ENCODE measurements at regions not wholly inside any gene's neighbourhood (a gene's known extent, or its start where the extent isn't known, plus 50 kb on each side); places are given as distances from the start of the nearest gene placed in this dataset.

DNA sequence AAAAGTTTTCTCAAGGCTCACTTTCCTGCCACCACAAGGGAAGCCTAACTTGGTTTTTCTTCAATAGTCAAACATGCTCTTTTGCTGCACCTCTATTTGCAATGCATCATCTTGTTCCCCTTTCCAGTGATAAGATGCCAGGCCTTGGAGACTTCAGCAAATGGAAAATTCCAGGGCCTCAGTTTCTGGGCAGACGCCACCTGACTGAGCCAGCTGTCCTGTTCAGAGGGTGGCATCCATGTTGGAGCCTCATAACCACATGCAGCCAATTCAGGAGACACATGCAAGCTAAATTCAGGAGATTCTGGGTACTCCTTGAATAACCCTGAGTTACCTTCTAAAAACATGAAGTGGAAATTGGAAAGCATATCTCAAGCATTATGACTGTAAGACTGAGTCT lies 51.8 kb upstream of the ADRA1D start:
- no peak overlapping the region for H3K4me2 ChIP-seq (ENCODE audit: low read length)
- no peaks in the 10 kb centered on the region for H3K9me2 ChIP-seq (ENCODE audit: insufficient read depth)
- DNase-seq (ENCODE audit: low read depth, low spot score) (no peak), ATAC-seq (no peak)
- no TSS peak for BruUV-seq (replicated peaks)
- H3K4me3 ChIP-seq (replicated peaks in 1 of 2; ENCODE audit: low read depth in 1 of 2, low read length in 2 of 2): no peak overlapping the region
- ChIA-PET RAD21 (ENCODE audit: low non-redundant PET in 1 of 2, low total read pairs in 2 of 2, uncharacterized antibody in 2 of 2, unreplicated experiment in 2 of 2) (no interaction called here), POLR2A (no interaction called here), CTCF (no interaction called here)
- H2AFZ ChIP-seq (ENCODE audit: low read depth, low read length, poor library complexity, severe bottlenecking): no peak overlapping the region
- no peak overlapping the region for H3K9ac ChIP-seq (ENCODE audit: low read length)
- H4K20me1 ChIP-seq (ENCODE audit: insufficient read depth): no peaks in the 10 kb centered on the region
- H3K36me3 ChIP-seq (ENCODE audit: control insufficient read depth in 1 of 2, insufficient read depth in 2 of 2, low read length in 2 of 2): no peaks in the 10 kb centered on the region
- no peaks in the 10 kb centered on the region for H3K79me2 ChIP-seq (ENCODE audit: insufficient read depth, low read length)
- H3K9me3 ChIP-seq (ENCODE audit: control insufficient read depth in 1 of 2, insufficient read depth in 1 of 2, low read depth in 1 of 2, low read length in 2 of 2): no peaks in the 10 kb centered on the region
- no peak overlapping the region for H3K27ac ChIP-seq (ENCODE audit: low read depth, low read length)
- intact Hi-C loops (cut with micrococcal nuclease): no loop called here
- H3K27me3 ChIP-seq (ENCODE audit: insufficient read depth, low read length): no peaks in the 10 kb centered on the region
- TF ChIP-seq SIN3A (IDR thresholded peaks at IDR 0.05; ENCODE audit: low read depth) (no peak), POLR2A (IDR thresholded peaks at IDR 0.05; ENCODE audit: borderline replicate concordance, extremely low read depth, insufficient read depth, insufficient read length) (no peak), JUND (IDR thresholded peaks at IDR 0.05) (no peak), ELF1 (IDR thresholded peaks at IDR 0.05; ENCODE audit: borderline replicate concordance, low read depth) (no peak), EGR1 (IDR thresholded peaks at IDR 0.05; ENCODE audit: low read depth) (no peak), CBX3 (IDR thresholded peaks at IDR 0.05; ENCODE audit: low read depth) (no peak), CEBPB (IDR thresholded peaks at IDR 0.05; ENCODE audit: low read depth) (no peak), SRF (IDR thresholded peaks at IDR 0.05; ENCODE audit: low read depth) (no peak), FOSL1 (IDR thresholded peaks at IDR 0.05; ENCODE audit: low read depth) (no peak), TCF7L2 (IDR thresholded peaks at IDR 0.05; ENCODE audit: borderline replicate concordance, extremely low read depth, insufficient read depth, insufficient read length) (no peak), ZNF274 (IDR thresholded peaks at IDR 0.05; ENCODE audit: low read depth, low read length) (no peak), SP1 (IDR thresholded peaks at IDR 0.05; ENCODE audit: low read depth) (no peak), POLR2AphosphoS5 (IDR thresholded peaks at IDR 0.05; ENCODE audit: low read depth, low read length) (no peak)
- TF ChIP-seq, protein P1, sequence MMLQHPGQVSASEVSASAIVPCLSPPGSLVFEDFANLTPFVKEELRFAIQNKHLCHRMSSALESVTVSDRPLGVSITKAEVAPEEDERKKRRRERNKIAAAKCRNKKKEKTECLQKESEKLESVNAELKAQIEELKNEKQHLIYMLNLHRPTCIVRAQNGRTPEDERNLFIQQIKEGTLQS (IDR thresholded peaks at IDR 0.05): no peak
- TF ChIP-seq, protein P2, sequence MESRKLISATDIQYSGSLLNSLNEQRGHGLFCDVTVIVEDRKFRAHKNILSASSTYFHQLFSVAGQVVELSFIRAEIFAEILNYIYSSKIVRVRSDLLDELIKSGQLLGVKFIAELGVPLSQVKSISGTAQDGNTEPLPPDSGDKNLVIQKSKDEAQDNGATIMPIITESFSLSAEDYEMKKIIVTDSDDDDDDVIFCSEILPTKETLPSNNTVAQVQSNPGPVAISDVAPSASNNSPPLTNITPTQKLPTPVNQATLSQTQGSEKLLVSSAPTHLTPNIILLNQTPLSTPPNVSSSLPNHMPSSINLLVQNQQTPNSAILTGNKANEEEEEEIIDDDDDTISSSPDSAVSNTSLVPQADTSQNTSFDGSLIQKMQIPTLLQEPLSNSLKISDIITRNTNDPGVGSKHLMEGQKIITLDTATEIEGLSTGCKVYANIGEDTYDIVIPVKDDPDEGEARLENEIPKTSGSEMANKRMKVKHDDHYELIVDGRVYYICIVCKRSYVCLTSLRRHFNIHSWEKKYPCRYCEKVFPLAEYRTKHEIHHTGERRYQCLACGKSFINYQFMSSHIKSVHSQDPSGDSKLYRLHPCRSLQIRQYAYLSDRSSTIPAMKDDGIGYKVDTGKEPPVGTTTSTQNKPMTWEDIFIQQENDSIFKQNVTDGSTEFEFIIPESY (IDR thresholded peaks at IDR 0.05; ENCODE audit: extremely low read depth, insufficient replicate concordance, low read length): no peak
- TF ChIP-seq, protein P3, sequence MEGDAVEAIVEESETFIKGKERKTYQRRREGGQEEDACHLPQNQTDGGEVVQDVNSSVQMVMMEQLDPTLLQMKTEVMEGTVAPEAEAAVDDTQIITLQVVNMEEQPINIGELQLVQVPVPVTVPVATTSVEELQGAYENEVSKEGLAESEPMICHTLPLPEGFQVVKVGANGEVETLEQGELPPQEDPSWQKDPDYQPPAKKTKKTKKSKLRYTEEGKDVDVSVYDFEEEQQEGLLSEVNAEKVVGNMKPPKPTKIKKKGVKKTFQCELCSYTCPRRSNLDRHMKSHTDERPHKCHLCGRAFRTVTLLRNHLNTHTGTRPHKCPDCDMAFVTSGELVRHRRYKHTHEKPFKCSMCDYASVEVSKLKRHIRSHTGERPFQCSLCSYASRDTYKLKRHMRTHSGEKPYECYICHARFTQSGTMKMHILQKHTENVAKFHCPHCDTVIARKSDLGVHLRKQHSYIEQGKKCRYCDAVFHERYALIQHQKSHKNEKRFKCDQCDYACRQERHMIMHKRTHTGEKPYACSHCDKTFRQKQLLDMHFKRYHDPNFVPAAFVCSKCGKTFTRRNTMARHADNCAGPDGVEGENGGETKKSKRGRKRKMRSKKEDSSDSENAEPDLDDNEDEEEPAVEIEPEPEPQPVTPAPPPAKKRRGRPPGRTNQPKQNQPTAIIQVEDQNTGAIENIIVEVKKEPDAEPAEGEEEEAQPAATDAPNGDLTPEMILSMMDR (IDR thresholded peaks at IDR 0.05 in 2 of 3, conservative IDR thresholded peaks at IDR 0.05 in 1 of 3; ENCODE audit: borderline replicate concordance in 1 of 3, insufficient read depth in 1 of 3, low read depth in 2 of 3, low read length in 2 of 3): no peak
- TF ChIP-seq, protein P4, sequence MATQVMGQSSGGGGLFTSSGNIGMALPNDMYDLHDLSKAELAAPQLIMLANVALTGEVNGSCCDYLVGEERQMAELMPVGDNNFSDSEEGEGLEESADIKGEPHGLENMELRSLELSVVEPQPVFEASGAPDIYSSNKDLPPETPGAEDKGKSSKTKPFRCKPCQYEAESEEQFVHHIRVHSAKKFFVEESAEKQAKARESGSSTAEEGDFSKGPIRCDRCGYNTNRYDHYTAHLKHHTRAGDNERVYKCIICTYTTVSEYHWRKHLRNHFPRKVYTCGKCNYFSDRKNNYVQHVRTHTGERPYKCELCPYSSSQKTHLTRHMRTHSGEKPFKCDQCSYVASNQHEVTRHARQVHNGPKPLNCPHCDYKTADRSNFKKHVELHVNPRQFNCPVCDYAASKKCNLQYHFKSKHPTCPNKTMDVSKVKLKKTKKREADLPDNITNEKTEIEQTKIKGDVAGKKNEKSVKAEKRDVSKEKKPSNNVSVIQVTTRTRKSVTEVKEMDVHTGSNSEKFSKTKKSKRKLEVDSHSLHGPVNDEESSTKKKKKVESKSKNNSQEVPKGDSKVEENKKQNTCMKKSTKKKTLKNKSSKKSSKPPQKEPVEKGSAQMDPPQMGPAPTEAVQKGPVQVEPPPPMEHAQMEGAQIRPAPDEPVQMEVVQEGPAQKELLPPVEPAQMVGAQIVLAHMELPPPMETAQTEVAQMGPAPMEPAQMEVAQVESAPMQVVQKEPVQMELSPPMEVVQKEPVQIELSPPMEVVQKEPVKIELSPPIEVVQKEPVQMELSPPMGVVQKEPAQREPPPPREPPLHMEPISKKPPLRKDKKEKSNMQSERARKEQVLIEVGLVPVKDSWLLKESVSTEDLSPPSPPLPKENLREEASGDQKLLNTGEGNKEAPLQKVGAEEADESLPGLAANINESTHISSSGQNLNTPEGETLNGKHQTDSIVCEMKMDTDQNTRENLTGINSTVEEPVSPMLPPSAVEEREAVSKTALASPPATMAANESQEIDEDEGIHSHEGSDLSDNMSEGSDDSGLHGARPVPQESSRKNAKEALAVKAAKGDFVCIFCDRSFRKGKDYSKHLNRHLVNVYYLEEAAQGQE (IDR thresholded peaks at IDR 0.05; ENCODE audit: low read depth): no peak
- H3K4me1 ChIP-seq (ENCODE audit: control insufficient read depth in 1 of 2, insufficient read depth in 2 of 2, low read length in 2 of 2): peaks cover 0 to 8% of the 10 kb centered on the region in 2 experiments; a peak in 1 of 4 replicates
